Hepatocyte (in vitro differentiated cells): ENCODE measurements at regions not wholly inside any gene's neighbourhood (a gene's known extent, or its start where the extent isn't known, plus 50 kb on each side); places are given as distances from the start of the nearest gene placed in this dataset.

Experiments
- DNase-seq: peaks from one replicate; pipeline ENCODE4 v3.0.0-alpha.2; 2016; ENCODE audit warnings: low spot score
- H2AFZ ChIP-seq: fragments of 200-600 bp; sonication (generic); 2 replicates; pipeline ENCODE4 v1.6.0; 2016; ENCODE audit warnings: antibody characterized with exemption, mild to moderate bottlenecking
- H3K27ac ChIP-seq: fragments of 200-600 bp; sonication (generic); 2 replicates; pipeline ENCODE4 v1.5.1; 2016; ENCODE audit warnings: mild to moderate bottlenecking
- H3K27me3 ChIP-seq: fragments of 200-600 bp; sonication (generic); 2 replicates; pipeline ENCODE4 v1.6.1; 2016
- H3K36me3 ChIP-seq: fragments of 200-600 bp; sonication (generic); replicated peaks from 2 replicates; pipeline ENCODE4 v1.5.1; 2016; ENCODE audit warnings: low read depth; ENCODE audit not compliant: insufficient read depth
- H3K4me1 ChIP-seq: fragments of 200-600 bp; sonication (generic); 2 replicates; pipeline ENCODE4 v1.5.1; 2016; ENCODE audit warnings: mild to moderate bottlenecking, moderate library complexity; ENCODE audit not compliant: insufficient read depth
- H3K4me2 ChIP-seq: fragments of 200-600 bp; sonication (generic); 2 replicates; pipeline ENCODE4 v1.6.0; 2016
- H3K4me3 ChIP-seq: fragments of 200-600 bp; sonication (generic); 2 replicates; pipeline ENCODE4 v1.5.1; 2016; ENCODE audit warnings: mild to moderate bottlenecking
- H3K79me2 ChIP-seq: fragments of 200-600 bp; sonication (generic); 2 replicates; pipeline ENCODE4 v1.6.0; 2017; ENCODE audit warnings: mild to moderate bottlenecking
- H3K9me2 ChIP-seq: fragments of 200-600 bp; sonication (generic); replicated peaks from 2 replicates; pipeline ENCODE4 v1.6.0; 2017; ENCODE audit warnings: mild to moderate bottlenecking; ENCODE audit not compliant: insufficient read depth
- H3K9me3 ChIP-seq: fragments of 200-600 bp; sonication (generic); 2 replicates; pipeline ENCODE4 v1.5.1; 2016; ENCODE audit warnings: low read depth, mild to moderate bottlenecking
- H4K20me1 ChIP-seq: fragments of 200-600 bp; sonication (generic); 2 replicates; pipeline ENCODE4 v1.6.0; 2016; ENCODE audit warnings: mild to moderate bottlenecking; ENCODE audit not compliant: insufficient read depth, poor library complexity, severe bottlenecking
- EZH2 ChIP-seq: fragments of 200-600 bp; sonication (generic); IDR thresholded peaks from 2 replicates; pipeline ENCODE4 v1.6.1; 2016; ENCODE audit warnings: antibody characterized with exemption, mild to moderate bottlenecking, borderline replicate concordance
- EZH2phosphoT487 ChIP-seq: fragments of 200-600 bp; sonication (generic); IDR thresholded peaks from one replicate; pipeline ENCODE4 v1.6.1; 2018; ENCODE audit warnings: antibody characterized with exemption, mild to moderate bottlenecking, low read depth, moderate library complexity; ENCODE audit not compliant: unreplicated experiment, severe bottlenecking
- WGBS: methylation state at CpG from one replicate; pipeline ENCODE4 v1.1.6; 2016; ENCODE audit warnings: low lambda C conversion rate; ENCODE audit errors: missing lambda C conversion rate; 5-methylcytosine and 5-hydroxymethylcytosine counted together
- TF ChIP-seq, protein P1 (sequence below): fragments of 200-600 bp; sonication (generic); IDR thresholded peaks from 2 replicates; pipeline ENCODE4 v1.5.1; 2016; ENCODE audit warnings: antibody characterized with exemption, mild to moderate bottlenecking; ENCODE audit not compliant: poor library complexity

DNA sequence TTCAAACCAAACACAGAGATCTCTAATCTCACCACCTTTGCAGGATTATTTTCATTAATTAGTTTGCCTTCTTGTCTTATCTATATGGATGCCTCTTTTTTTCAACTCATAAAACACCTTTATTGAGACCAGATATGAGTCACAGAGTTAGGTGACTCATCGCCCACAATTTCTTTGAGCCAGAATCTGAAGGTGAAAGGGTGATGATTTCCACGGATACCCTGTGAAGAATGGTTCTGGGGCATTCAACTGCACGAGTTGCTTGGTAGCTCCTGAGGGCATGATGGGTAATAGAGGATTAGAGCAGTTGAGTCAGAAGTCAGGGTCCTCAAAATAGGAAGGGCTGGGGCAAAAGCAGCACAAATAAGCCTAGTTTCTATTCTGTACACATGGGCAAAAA is 128.2 kb downstream of the TBX19 start:
- Histone ChIP-seq H3K27ac (peak overlapping the region; percentile 69), H3K79me2 (no peaks in the 10 kb centered on the region), H4K20me1 (no peaks in the 10 kb centered on the region), H3K4me2 (no peak overlapping the region), H3K9me2 (no peaks in the 10 kb centered on the region), H3K4me3 (no peak overlapping the region), H3K9me3 (no peaks in the 10 kb centered on the region), H3K27me3 (no peaks in the 10 kb centered on the region), H2AFZ (no peak overlapping the region), H3K36me3 (no peaks in the 10 kb centered on the region), H3K4me1 (no peaks in the 10 kb centered on the region)
- peak; percentile 63 for DNase-seq
- TF ChIP-seq EZH2: no peak
- TF ChIP-seq, protein P1, sequence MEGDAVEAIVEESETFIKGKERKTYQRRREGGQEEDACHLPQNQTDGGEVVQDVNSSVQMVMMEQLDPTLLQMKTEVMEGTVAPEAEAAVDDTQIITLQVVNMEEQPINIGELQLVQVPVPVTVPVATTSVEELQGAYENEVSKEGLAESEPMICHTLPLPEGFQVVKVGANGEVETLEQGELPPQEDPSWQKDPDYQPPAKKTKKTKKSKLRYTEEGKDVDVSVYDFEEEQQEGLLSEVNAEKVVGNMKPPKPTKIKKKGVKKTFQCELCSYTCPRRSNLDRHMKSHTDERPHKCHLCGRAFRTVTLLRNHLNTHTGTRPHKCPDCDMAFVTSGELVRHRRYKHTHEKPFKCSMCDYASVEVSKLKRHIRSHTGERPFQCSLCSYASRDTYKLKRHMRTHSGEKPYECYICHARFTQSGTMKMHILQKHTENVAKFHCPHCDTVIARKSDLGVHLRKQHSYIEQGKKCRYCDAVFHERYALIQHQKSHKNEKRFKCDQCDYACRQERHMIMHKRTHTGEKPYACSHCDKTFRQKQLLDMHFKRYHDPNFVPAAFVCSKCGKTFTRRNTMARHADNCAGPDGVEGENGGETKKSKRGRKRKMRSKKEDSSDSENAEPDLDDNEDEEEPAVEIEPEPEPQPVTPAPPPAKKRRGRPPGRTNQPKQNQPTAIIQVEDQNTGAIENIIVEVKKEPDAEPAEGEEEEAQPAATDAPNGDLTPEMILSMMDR: no peak
- no peak for TF ChIP-seq EZH2phosphoT487
- 37% methylated on average over 3 of the region's 3 CpGs for WGBS

DNA sequence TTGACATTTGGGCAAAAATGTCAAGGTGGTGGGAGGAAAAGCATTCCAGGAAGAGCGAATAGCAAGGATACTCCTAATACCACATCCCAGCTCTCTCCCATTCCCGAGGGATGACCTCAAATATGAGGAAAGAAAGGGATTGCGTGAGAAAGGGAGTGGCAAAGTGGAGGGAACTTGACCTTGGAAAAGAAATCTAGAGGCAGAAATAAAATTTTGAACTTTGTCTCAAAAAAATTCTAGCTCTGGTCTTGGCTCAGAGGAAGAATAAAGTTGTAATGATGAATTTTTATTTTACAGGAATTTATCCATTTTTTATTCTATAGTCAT is 127.8 kb downstream of the TBX19 start:
- H3K4me3 ChIP-seq: no peak overlapping the region
- H3K27ac ChIP-seq: peak overlapping the region; percentile 69
- no peaks in the 10 kb centered on the region for H4K20me1 ChIP-seq
- H3K79me2 ChIP-seq: no peaks in the 10 kb centered on the region
- H3K4me2 ChIP-seq: no peak overlapping the region
- no peak overlapping the region for H2AFZ ChIP-seq
- WGBS: 79% methylated on average over 3 of the region's 3 CpGs
- peak; percentile 30 for DNase-seq
- no peaks in the 10 kb centered on the region for H3K4me1 ChIP-seq
- no peaks in the 10 kb centered on the region for H3K27me3 ChIP-seq
- TF ChIP-seq, protein P1: no peak
- TF ChIP-seq EZH2 (no peak), EZH2phosphoT487 (no peak)
- H3K9me3 ChIP-seq: no peaks in the 10 kb centered on the region
- no peaks in the 10 kb centered on the region for H3K36me3 ChIP-seq
- no peaks in the 10 kb centered on the region for H3K9me2 ChIP-seq

DNA sequence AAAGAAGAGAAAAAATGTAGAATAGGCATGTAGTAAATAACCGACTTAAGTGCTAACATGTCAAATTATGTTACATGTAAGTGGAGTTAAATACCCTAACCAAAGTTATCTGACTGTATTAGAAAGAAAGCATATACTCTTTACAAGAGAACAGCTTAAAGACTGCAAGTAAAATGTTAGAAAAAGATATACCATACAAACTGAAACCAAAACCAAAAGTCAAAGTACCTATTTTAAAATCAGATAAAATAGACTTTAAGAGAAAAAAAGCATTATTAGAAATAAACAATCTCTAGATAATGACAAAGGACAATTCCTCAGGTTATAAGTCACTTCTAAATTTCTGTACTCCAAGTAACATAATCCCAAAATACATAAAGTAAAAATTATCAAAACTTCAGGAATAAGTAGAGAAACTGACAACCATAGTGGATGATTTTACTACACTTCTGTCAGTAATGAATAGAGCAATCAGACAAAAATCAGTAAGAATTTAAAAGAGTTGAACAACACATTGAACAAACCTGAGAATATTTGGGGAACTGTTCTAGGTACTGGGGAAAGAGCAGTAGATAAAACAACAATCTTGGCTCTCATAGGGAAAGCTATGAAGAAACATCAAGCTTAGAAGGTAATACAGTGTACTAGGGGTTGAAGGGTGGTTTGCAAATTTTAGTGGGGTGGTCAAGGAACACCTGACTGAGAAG is 127.3 kb downstream of the TBX19 start:
- Histone ChIP-seq H3K9me2 (no peaks in the 10 kb centered on the region), H3K4me1 (peaks cover under 1% of the 10 kb centered on the region), H3K4me2 (no peak overlapping the region), H3K27me3 (no peaks in the 10 kb centered on the region), H2AFZ (no peak overlapping the region), H3K79me2 (no peaks in the 10 kb centered on the region), H3K9me3 (no peaks in the 10 kb centered on the region), H4K20me1 (no peaks in the 10 kb centered on the region), H3K4me3 (no peak overlapping the region), H3K27ac (peak overlapping the region; percentile 69), H3K36me3 (no peaks in the 10 kb centered on the region)
- DNase-seq: no peak
- WGBS: 93% methylated on average over 1 of the region's 1 CpG
- no peak for TF ChIP-seq EZH2phosphoT487
- TF ChIP-seq, protein P1: no peak
- TF ChIP-seq EZH2: no peak
